NCI-H446 treated with DMSO at 0.1 percent for 48 hours (cell line): ENCODE measurements at regions not wholly inside any gene's neighbourhood (a gene's known extent, or its start where the extent isn't known, plus 50 kb on each side); places are given as distances from the start of the nearest gene placed in this dataset.

Source experiments
- DNase-seq: peaks from one replicate; lab custom pipeline; 2025; lab: John Stamatoyannopoulos, UW

DNA sequence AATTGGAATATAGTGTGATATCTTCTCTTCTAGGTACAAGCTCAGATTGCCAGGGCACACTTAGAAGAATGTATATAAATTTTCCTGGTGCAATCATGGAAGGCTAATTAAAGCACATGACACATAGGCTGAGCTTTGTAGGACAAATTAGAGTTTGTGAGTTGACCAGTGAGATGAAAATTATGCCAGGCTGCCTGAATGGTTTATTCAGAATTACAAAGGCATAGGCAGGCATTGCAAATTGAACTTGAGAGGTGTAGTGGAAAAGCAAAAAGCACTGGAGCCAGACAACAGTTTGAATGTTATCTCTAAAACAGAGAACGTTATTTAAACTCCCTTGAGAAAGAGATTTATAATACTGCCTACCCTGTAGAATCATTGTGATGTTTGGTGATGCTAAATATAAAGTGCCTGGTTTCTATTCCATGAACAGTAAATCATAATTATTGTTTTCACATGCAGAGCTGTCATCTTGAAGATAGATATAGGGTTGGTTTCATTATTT is 712.1 kb downstream of the TBC1D32 start:
- DNase-seq, result no peak

DNA sequence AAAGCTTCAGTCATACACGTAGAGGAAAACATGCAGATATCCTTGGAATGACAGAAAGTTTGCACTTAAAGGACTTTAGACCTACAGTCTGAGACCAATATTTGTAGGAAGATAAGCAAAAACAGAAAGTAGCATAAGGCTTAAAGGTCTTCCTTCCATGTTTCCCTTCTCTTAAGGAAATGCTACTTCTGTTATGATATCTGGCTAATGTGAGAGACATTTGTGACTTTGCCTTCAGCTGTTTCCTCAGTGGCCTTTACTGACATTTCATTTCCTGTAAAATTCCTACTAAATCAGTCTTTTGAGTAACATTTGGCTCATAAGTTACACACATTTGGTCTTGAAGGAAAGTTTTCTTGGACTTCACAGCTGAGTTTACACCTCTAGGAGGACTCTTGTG is 713.4 kb downstream of the TBC1D32 start:
- DNase-seq, result no peak

DNA sequence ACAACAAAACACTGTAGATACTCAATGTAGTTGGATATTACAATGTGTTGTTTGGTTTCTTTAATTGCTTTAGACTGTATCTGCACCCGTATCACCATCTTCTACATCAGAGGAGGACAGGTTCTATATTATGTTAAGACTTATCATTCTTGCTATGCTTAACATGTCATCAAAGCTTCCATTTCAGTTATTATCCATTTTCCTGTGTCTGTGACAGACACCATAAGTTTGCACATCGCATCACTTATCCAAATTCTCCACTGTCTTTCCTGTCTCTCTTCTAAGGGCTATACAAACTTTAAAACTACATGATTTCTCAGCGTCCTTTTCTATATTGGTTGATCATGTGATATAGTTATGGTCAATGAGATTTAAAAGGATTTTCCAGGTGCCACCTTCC is 719.0 kb downstream of the TBC1D32 start:
- no peak for DNase-seq

DNA sequence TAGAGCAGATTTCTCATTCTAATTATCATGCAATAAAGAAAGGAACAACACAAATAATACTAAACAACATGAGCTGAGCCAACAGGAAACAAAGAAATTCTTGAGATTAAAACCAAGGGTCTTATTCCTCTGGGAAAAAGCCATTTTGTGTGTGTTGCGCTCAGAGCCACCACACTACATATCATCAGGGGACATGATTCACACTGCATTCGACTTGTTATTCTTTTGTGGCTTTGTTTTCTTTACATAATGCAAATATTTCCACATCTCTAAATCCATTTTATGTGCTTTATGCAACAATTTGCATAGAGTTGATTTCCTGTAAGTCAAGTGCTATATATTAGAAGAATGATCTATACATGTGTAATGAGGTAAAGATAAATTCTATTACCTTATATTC is 719.6 kb downstream of the TBC1D32 start:
- no peak for DNase-seq

DNA sequence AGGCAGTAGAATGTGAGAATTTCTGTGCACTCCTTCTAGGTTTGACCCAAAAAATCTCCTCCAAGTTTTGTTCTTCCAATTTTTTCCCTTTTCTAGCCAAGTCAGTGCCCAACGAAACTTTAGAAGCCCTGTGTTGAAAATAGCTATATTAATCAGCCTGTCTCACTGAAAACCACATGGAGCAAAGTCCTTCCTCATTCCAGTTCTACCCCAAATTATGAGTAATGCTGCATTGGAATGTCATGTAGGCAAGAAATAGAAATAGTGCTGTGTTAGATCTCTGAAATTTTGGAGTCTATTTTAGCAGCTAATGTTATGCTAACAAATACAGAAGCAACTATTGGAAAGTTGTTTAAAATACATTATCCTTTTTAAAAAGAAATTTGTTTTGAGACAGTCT is 725.5 kb downstream of the TBC1D32 start:
- DNase-seq, result no peak

DNA sequence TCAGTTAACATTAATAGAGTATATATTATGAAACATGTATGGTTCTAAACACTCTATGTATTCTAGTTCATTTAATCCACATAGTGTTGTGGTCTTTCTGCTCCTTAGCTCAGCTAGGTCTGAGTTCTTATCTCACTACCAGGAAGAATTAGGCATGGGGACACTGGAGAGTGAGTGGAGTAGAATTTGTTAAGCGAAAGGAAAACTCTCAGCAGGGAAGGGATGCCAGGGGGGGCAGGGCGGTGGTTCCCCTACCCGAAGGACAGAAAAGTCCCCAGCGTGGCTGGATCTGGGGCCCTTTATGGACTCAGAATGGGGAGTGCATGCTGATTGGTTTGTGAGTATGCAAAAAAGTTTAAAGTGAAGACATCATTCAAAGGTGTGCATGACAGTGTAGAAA is 727.5 kb downstream of the TBC1D32 start:
- DNase-seq, result no peak

DNA sequence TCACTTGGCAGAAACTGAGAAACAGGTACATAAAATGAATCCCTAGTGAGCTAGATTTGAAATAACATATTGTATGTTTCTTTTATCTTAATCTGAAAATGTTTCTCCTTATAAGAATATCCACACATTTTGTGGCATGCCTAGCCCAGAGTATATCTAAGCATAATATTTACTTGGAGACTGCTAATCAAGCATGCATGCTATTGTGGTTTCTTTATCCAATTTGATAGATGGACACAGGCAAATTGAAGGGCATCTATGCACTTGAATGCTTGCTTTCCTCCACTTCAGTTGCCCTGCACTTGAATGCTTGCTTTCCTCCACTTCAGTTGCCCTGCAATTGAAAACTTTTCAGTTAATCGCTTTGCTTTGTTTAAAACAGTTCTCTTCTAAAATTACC is 729.8 kb downstream of the TBC1D32 start:
- DNase-seq, result no peak

DNA sequence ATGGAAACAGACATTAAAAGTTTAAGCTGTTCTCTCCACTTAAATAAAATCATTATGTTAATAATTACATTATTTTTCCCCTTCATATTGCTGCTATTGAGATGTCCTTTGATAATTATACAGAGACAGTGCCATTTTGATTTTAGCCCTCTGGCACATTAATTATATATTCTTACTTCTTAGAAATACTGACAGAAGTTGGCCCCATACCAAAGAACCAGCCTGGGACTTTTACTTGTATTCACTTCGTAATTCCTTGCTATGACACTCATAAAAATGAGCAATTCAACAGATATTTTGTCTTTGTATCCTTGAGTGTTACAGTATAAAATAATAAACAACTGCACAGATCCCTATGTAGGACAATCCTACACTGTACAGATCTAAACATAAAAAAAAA is 743.7 kb downstream of the TBC1D32 start:
- DNase-seq, result no peak

DNA sequence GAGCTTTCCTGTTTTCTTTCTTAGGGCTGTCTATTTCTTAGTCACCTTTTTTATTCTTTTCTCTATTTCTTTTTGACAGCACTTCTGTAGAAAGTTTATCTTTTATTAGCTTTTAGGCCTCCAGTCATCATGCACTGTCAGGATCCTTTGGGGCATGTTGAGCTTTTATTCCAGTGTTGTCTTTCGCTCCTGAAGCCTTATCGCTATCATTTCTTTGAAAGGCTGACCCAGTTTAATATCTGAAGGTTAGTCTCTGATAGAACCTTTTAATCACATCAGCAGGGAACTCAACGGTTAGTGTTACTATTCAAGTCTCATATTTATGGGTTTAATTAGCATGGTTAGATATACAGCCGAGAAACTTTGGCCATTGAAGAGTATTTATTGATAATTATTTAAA is 745.9 kb downstream of the TBC1D32 start:
- DNase-seq, result no peak

DNA sequence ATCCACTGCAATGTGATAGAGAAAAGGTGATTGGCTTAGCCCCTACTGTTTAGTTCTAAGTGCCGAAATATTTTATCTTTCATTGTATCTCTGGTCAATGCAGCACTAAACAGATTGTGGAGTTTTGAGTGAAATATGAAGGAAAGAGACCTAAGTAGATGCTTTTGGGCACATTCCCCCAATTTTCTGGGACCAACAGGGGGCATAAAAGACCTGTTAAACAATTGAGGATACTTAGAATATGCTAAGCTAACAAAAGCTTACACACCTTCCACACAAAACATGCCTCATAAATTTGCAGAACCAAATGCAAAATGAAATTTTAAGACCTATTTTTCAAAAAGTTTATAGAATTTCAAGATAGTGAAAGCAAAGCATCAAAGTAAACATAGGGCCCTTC is 746.9 kb downstream of the TBC1D32 start:
- no peak for DNase-seq

DNA sequence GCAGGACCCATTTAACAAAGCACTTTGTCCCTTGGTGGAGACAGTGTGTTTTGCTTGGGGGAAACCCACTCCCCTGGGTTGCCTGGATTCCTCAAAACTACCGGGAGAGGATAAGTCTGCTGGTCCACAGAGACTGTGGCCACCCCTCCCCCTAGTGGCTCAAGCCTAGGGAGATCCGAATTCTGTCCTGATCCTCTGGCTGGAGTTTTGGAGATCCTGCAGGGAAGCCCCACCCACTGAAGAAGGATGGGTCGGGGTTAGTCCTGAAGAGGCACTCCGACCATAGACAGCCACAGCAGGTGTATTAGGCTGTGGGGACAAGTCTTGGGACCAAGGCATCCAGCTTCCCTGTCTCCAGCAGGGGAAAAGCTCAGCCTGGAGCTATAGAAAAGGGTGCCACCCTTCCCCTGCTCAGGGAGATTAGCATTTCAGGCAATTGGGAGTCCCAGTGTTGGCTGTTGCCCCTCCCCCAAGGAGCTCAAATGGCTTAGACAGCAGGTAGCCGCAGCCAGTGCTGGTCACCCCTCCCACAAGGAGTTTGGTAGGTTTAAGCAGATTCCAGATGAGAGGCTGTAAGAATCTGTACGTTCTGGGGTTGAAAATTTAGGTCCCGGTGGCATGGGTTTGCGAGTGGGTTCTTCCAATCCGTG is 750.0 kb downstream of the TBC1D32 start:
- DNase-seq, result no peak

DNA sequence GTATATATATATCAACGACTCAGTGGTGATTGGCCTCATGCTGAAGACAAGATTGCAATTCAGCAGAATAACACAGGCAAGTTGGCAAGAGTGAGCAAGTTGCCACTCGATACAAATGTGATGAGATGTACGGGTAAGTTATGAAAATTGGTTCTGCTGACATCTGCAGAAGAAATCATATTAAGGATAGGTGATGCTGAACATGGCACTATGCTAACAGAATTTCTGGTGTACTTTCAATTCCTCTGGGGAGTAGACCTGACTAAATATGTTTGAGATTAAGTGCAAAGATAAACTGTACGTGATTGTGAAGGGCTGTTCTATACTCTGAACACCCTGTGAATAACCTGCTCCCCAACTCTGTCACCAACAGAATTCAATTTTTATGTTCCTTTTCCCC is 758.2 kb downstream of the TBC1D32 start:
- DNase-seq, result no peak

DNA sequence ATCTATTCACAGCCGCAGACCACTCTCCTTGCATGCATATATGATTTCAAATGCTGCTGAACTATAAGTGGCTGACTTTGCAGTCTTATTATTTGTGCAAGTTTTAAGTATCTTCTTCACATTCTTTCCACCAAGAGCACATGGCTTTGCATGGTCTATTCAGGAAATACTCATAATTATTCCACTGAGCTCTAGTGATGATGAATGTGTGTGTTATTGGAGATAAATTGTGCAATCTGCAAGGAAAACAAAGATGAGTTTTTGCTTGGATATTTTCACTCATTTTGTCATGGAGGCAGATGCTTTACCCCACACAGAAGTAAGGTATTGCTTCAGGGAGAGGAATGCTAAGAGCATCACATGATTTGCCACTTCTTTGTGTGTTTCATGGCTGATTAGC is 764.6 kb downstream of the TBC1D32 start:
- no peak for DNase-seq

DNA sequence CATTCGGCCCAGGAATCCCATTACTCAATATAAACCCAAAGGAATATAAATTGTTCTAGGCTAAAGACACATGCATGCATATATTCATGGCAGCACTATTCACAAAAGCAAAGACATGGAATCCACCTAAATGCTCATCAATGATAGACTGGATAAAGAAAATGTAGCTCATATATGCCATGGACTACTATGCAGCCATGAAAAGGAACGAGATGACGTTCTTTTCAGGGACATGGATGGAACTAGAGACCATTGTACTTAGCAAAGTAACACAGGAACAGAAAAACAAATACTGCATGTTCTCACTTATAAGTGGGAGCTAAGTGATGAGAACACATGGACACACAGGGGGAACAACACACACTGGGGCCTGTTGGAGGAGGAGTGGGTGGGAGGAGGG is 769.5 kb downstream of the TBC1D32 start:
- no peak for DNase-seq

DNA sequence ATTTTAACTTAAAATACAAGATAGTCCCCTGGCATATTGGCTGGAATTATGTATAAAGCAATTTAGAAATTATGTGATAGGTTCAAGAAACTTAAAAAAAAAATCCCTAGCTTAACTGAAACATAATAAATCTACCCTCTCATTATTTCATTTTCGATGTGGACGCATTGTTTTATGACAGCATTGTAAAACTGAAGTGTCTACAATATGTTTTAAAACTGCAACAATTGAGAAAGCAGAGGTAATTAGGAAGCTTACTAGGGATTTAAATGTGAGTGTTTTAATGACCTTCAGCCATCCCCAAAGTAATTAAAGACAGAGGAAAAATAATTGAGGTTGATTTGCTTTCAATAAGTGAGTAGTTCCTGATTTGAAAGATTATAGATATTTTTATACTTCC is 776.0 kb downstream of the TBC1D32 start:
- no peak for DNase-seq

DNA sequence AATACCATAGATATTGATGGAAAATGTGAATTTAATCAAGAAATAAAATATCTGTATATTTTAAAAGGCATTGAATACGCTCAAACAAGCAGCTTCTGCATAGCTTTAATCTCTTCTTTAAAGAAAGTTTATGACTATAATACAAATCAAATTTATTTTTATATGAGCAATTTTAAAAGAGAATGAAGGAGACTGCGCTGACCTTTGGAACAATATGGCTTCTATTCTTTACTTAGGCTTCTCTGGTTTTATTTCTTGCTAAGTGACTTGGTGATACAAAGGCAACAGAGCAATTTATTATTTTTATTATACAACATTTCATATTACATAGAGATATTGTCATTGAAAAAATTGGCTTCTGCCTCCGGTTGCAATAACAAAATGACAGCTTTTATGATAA is 776.7 kb downstream of the TBC1D32 start:
- DNase-seq, result no peak

DNA sequence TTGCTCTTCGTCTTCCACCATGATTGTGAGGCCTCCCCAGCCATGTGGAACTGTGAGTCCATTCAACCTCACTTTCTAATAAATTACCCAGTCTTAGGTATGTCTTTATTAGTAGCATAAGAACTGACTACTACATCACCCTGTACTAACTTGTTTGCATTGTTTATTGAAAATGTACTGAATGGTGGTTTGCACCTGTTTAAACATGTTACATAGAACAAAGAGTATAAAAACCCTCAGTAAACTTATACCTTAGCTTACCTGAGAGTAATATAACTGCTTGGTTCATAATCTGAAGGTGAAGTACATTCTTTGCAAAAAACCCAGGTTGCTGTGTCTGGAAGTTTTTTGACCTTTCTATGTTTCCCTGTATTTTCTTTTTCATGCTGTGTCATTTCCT is 777.8 kb downstream of the TBC1D32 start:
- DNase-seq, result no peak

DNA sequence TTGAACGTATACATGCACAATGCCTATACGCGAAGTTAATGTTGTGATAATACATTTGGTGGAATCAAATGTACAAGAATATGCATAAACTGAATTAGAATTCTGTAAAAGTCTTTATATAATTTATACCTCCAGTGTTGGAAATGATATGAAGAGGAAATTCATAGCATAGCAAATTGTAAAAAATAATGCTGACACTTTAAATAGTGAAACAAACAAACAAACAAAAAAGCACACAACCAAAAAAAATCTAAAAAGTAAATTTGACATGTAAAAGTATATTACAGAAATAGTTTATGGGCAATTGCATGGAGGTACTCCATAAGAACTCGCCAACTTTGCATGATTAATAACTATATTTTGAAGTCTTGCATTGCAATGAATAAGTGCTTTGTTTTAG is 780.9 kb downstream of the TBC1D32 start:
- DNase-seq, result no peak

DNA sequence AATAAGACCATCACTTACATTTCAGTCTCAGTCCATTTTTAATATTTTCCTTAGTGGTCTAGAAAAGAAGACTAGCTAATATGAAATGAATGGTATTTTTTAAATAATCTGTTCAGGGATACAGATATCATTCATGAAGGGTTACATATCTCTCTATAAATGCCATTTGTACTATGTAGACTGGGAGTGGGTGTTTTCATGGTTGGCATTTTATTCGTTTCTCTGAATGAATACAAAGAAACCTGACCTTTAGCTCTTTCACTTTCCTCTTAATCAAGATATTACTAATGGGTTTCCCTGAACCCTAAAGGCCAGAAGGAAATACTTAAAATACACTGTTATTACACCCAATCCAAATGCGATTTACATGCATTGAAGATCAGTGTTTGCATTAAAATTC is 788.9 kb downstream of the TBC1D32 start:
- DNase-seq, result no peak

DNA sequence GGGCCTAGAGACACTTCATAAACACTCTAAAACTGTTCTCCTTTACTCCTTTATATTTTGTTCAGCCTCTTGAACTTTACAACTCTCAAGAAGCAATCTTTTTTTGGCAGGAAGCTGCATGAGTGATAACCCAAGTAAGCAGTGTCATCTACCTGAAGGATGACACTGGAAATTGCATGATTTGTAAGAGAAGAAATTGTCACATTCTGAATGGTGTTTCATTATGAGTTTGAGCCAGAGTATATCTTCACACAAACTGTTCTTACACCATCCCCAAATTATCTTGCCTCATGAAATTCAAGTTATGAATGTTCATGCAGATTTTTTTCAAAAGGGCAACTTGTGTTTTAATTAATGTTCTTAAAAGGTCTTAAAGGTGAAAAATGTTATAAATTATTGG is 799.3 kb downstream of the TBC1D32 start:
- DNase-seq, result no peak

DNA sequence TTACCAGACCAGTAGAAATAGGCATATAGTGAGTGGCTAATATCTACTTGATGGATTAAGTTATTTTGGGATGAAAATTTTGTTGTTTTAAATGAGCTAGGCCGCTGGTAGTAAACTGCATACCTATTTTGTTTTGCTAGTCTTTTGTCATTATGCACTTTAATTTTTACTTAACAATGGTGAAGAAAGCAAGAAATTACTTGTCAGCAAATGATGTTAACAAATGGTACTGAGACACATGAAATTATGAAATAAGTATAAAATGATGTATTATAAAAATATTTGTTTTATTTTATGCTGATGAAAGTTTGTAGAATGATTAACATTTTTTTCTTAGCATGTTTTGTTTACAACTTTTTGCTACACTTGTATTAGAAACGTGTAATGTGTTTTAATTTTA is 807.7 kb downstream of the TBC1D32 start:
- no peak for DNase-seq

DNA sequence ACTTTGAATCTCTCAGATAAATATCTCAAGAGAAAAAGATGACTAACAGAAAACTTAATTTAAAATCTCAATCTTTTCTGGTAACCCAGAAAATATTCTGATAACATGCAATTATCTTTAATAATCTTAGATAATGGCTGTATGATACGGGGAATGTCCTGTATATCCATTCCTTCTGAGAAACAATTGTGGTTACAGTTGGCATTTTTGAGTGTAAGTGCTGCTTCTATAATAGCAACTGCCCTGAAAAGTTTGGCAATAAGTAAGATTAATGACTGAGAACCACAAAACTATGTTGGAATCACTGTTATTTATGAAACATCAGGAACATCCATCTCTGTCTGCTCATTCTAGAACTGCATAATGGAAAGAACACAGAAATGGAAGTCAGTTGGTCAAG is 819.7 kb downstream of the TBC1D32 start:
- no peak for DNase-seq

DNA sequence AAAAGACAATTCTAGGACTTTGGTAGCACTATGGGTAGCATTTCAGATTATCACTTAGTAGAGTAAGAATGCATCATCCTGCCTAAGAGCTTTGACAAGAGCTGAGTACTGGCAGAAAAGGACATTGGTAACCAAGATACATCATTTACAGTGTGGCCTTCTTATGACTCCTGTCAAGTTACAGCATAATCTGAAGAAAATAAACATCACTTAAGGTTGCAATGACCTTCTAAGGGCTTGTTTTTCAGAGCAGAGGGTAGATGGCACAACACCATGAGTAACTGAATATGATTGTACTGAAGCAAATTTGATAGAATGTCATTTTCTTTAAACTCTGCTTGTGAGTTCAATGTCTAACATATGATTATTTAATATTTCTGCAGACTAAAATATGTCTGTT is 822.6 kb downstream of the TBC1D32 start:
- no peak for DNase-seq

DNA sequence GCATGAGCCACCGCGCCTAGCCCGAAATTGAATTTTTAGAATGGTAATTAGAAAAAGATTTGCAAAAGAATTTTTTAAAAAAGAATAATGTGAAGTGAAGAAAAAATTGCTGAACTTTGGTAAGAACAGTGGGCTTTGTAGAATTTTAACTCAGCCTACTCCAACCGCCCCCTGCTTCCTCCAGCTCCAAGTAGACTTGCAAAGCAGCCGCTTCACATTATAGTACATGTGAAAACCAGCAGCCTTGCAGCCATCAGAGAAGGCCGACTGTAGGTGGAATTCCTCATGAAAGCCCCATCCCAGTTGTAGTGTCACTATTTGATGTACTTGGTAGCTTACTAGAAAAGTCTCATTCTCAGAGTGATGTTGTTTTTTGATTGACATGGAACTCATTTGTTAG is 835.6 kb downstream of the TBC1D32 start:
- no peak for DNase-seq

DNA sequence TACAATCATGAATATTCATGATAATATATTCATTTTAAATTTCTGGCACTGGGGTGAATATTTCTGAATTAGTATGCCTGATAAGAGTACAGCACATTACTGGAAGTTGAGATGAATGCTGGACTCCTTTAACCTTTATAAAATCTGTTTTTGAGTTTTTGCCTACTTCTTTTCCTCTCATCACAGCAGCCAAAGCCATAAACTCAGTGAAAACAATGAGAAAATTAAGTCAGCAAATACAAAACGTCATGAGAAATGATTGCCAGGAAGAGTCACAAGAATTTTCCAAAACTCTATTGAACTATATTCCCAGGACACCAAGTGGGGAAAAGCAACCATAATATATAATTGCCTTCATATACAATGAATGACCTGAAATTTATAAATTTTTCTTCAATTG is 837.6 kb downstream of the TBC1D32 start:
- no peak for DNase-seq
